B cell (primary cell): ENCODE measurements at regions not wholly inside any gene's neighbourhood (a gene's known extent, or its start where the extent isn't known, plus 50 kb on each side); places are given as distances from the start of the nearest gene placed in this dataset.

Experiments
- ATAC-seq: fragments of 200-7000 bp; cut with Tn5 transposase; one replicate; pipeline ENCODE4 v1.10.0; 2021; ENCODE audit warnings: low read depth, mild to moderate bottlenecking, moderate number of reproducible peaks, moderate library complexity
- CTCF ChIA-PET: fragments of 350-600 bp; sonication (Branson Sonifier 250); formaldehyde crosslinking; loops from one replicate; lab custom pipeline; 2021; ENCODE audit warnings: antibody characterized with exemption, inconsistent platforms; lab: Charles Lee
- POLR2A ChIA-PET: fragments of 350-600 bp; sonication (Branson Sonifier 250); formaldehyde crosslinking; loops from one replicate; lab custom pipeline; 2021; ENCODE audit warnings: antibody characterized with exemption; lab: Charles Lee
- DNase-seq: peaks from one replicate; pipeline ENCODE4 v3.0.0; 2013
- H2AFZ ChIP-seq: 2 replicates; pipeline ENCODE4 v1.6.1; 2012; ENCODE audit warnings: mild to moderate bottlenecking, low read depth, low read length; ENCODE audit not compliant: insufficient read depth, poor library complexity, severe bottlenecking
- H3K27ac ChIP-seq, 2 donors: 1 replicate in 1 of 2; 2 replicates in 1 of 2; pipeline ENCODE4 v1.5.1; 2012 to 2013; ENCODE audit warnings: low read length in 2 of 2, mild to moderate bottlenecking in 2 of 2, moderate library complexity in 1 of 2
- H3K27me3 ChIP-seq, 4 experiments: fragments of 200-600 bp in 1 of 4; sonication (generic) in 1 of 4; replicated peaks in 1 of 4; 1 replicate in 2 of 4; 2 replicates in 2 of 4; pipeline versions ENCODE4 v1.6.1 to v1.7.0; 2013 to 2016; ENCODE audit warnings: low read length in 3 of 4, mild to moderate bottlenecking in 2 of 4, mixed read lengths in 1 of 4, moderate library complexity in 1 of 4; ENCODE audit not compliant: insufficient read depth in 4 of 4, control insufficient read depth in 3 of 4; ENCODE audit errors: control extremely low read depth in 1 of 4
- H3K36me3 ChIP-seq, 2 experiments: replicated peaks in 1 of 2; 1 replicate in 1 of 2; 2 replicates in 1 of 2; pipeline versions ENCODE4 v1.6.1 to v1.7.1; 2013; ENCODE audit warnings: low read length in 1 of 2; ENCODE audit not compliant: insufficient read depth in 2 of 2, control insufficient read depth in 1 of 2; ENCODE audit errors: control extremely low read depth in 1 of 2, extremely low read depth in 1 of 2
- H3K4me1 ChIP-seq, 2 donors: fragments of 200-600 bp in 1 of 2; sonication (generic) in 1 of 2; 1 replicate in 1 of 2; 2 replicates in 1 of 2; pipeline versions ENCODE4 v1.5.1 to v1.6.1; 2013 to 2017; ENCODE audit warnings: low read length in 2 of 2; ENCODE audit not compliant: control insufficient read depth in 2 of 2, insufficient read depth in 2 of 2
- H3K4me2 ChIP-seq: replicated peaks from 2 replicates; pipeline ENCODE3; 2012; ENCODE audit warnings: mild to moderate bottlenecking, low read depth, low read length; ENCODE audit not compliant: poor library complexity, severe bottlenecking
- H3K4me3 ChIP-seq, 5 experiments: fragments of 200-600 bp in 1 of 5; sonication (generic) in 1 of 5; 1 replicate in 3 of 5; 2 replicates in 2 of 5; pipeline versions ENCODE4 v1.5.1 to v1.7.0; 2011 to 2016; ENCODE audit warnings: low read length in 4 of 5, mild to moderate bottlenecking in 4 of 5, low read depth in 2 of 5, control low read depth in 1 of 5, moderate library complexity in 1 of 5; ENCODE audit not compliant: insufficient read depth in 1 of 5; ENCODE audit errors: control extremely low read depth in 1 of 5, extremely low read depth in 1 of 5
- H3K79me2 ChIP-seq: fragments of 200-600 bp; sonication (generic); one replicate; pipeline ENCODE4 v1.6.0; 2016; ENCODE audit warnings: low read length; ENCODE audit not compliant: control insufficient read depth, insufficient read depth
- H3K9ac ChIP-seq: fragments of 200-600 bp; sonication (generic); 2 replicates; pipeline ENCODE4 v1.6.1; 2017; ENCODE audit warnings: mild to moderate bottlenecking, low read length, moderate library complexity
- H3K9me3 ChIP-seq, 3 donors: one replicate each; pipeline versions ENCODE4 v1.6.1 to v1.7.1; 2013; ENCODE audit warnings: low read length in 2 of 3; ENCODE audit not compliant: control insufficient read depth in 2 of 3, insufficient read depth in 1 of 3; ENCODE audit errors: control extremely low read depth in 1 of 3
- H4K20me1 ChIP-seq: 2 replicates; pipeline ENCODE4 v1.6.0; 2012; ENCODE audit warnings: mild to moderate bottlenecking, low read length; ENCODE audit not compliant: insufficient read depth, control insufficient read depth, poor library complexity, severe bottlenecking
- H3K27ac Mint-ChIP-seq: one replicate; pipeline ENCODE4 v1.8.0; 2021; ENCODE audit warnings: mixed read lengths
- H3K27me3 Mint-ChIP-seq: one replicate; pipeline ENCODE4 v1.8.0; 2021; ENCODE audit warnings: mixed read lengths
- H3K4me1 Mint-ChIP-seq: one replicate; pipeline ENCODE4 v1.8.0; 2021; ENCODE audit warnings: mixed read lengths
- H3K4me3 Mint-ChIP-seq: one replicate; pipeline ENCODE4 v1.8.0; 2021; ENCODE audit warnings: mixed read lengths
- H3K9me3 Mint-ChIP-seq: one replicate; pipeline ENCODE4 v1.8.0; 2022; ENCODE audit warnings: mixed read lengths; ENCODE audit not compliant: insufficient read depth
- EZH2 ChIP-seq: IDR thresholded peaks from 2 replicates; pipeline ENCODE4 v1.6.1; 2012; ENCODE audit warnings: borderline replicate concordance, low read depth, mild to moderate bottlenecking, moderate library complexity, low read length; ENCODE audit not compliant: insufficient read depth, poor library complexity, severe bottlenecking
- WGBS: methylation state at CpG from one replicate; pipeline ENCODE4 v1.1.5; 2013; ENCODE audit warnings: missing lambda C conversion rate; ENCODE audit not compliant: insufficient coverage; 5-methylcytosine and 5-hydroxymethylcytosine counted together
- intact Hi-C: fragments of 100-400 bp; cut with micrococcal nuclease; formaldehyde crosslinking; loops from one replicate; pipeline ENCODE4 v1.10.0; 2022

DNA sequence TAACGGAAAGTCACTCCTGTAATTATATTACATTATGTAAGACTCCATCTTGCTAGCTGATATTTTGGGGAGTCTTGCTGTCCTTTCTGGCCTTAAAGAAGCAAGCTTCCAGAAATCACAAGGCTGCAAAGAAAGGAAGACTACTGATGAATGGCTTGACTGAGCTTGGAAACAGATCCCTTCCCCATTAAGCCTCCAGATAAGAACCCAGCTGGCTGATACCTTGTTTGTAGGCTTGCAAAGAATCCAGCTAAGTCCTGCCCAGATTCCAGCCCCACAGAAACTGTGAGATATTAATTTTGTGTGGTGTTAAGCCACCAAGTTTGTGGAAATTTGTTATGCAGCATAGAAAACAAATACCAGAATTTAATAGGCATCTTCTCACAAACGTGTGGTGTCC, 49.9 kb upstream of the TMEM106B start:
- Histone ChIP-seq H3K4me2 (no peak overlapping the region), H4K20me1 (no peaks in the 10 kb centered on the region), H2AFZ (no peak overlapping the region), H3K79me2 (no peaks in the 10 kb centered on the region), H3K27me3 (no peaks in the 10 kb centered on the region), H3K4me1 (no peaks in the 10 kb centered on the region), H3K9me3 (no peaks in the 10 kb centered on the region), H3K36me3 (no peaks in the 10 kb centered on the region), H3K9ac (no peak overlapping the region), H3K4me3 (no peak overlapping the region), H3K27ac (no peak overlapping the region)
- no peak overlapping the region for H3K27ac Mint-ChIP-seq
- DNase-seq (no peak), ATAC-seq (no peak)
- TF ChIP-seq EZH2: no peak
- ChIA-PET POLR2A (no interaction called here), CTCF (no interaction called here)
- WGBS: no CpG with 5 or more reads among the region's 2 CpGs
- peaks cover 7% of the 10 kb centered on the region for H3K9me3 Mint-ChIP-seq
- H3K4me1 Mint-ChIP-seq: no peaks in the 10 kb centered on the region
- H3K27me3 Mint-ChIP-seq: no peaks in the 10 kb centered on the region
- intact Hi-C loops: no loop called here
- no peak overlapping the region for H3K4me3 Mint-ChIP-seq
